H9 (cell line): ENCODE measurements at regions not wholly inside any gene's neighbourhood (a gene's known extent, or its start where the extent isn't known, plus 50 kb on each side); places are given as distances from the start of the nearest gene placed in this dataset.

Experiments
- DNase-seq: peaks from one replicate; pipeline ENCODE4 v3.0.0-alpha.2; 2017
- H2AFZ ChIP-seq: one replicate; pipeline ENCODE4 v1.6.1; 2013; ENCODE audit warnings: mild to moderate bottlenecking, low read length, control low read depth, moderate library complexity
- H2AK5ac ChIP-seq: 2 replicates; pipeline ENCODE4 v1.6.1; 2013; ENCODE audit warnings: low read length, control low read depth, mixed read lengths; ENCODE audit not compliant: insufficient read length
- H2BK120ac ChIP-seq: one replicate; pipeline ENCODE4 v1.6.1; 2013; ENCODE audit warnings: low read depth, mild to moderate bottlenecking, low read length, control low read depth, inconsistent platforms; ENCODE audit not compliant: poor library complexity, severe bottlenecking
- H2BK12ac ChIP-seq: 2 replicates; pipeline ENCODE4 v1.6.1; 2013; ENCODE audit warnings: low read length, control low read depth, mixed read lengths, low read depth; ENCODE audit not compliant: insufficient read length
- H2BK15ac ChIP-seq: 2 replicates; pipeline ENCODE4 v1.6.1; 2013; ENCODE audit warnings: low read depth, low read length, control low read depth
- H2BK20ac ChIP-seq: one replicate; pipeline ENCODE4 v1.6.1; 2013; ENCODE audit warnings: low read depth, mild to moderate bottlenecking, low read length, control low read depth, inconsistent platforms; ENCODE audit not compliant: poor library complexity, severe bottlenecking
- H2BK5ac ChIP-seq: 2 replicates; pipeline ENCODE4 v1.6.1; 2013; ENCODE audit warnings: low read length, control low read depth, mixed read lengths; ENCODE audit not compliant: insufficient read length
- H3K14ac ChIP-seq: 2 replicates; pipeline ENCODE4 v1.6.1; 2013; ENCODE audit warnings: low read length, control low read depth; ENCODE audit not compliant: insufficient read depth
- H3K18ac ChIP-seq: 2 replicates; pipeline ENCODE4 v1.6.1; 2013; ENCODE audit warnings: low read depth, mild to moderate bottlenecking, mixed read lengths, low read length, control low read depth; ENCODE audit not compliant: insufficient read length
- H3K23ac ChIP-seq: 2 replicates; pipeline ENCODE4 v1.6.1; 2013; ENCODE audit warnings: low read length, control low read depth, mixed read lengths, low read depth; ENCODE audit not compliant: insufficient read length
- H3K23me2 ChIP-seq: 2 replicates; pipeline ENCODE4 v1.6.1; 2013; ENCODE audit warnings: low read depth, mild to moderate bottlenecking, mixed read lengths, low read length, control low read depth; ENCODE audit not compliant: insufficient read length, poor library complexity, severe bottlenecking
- H3K27ac ChIP-seq: 2 replicates; pipeline ENCODE4 v1.5.1; 2013; ENCODE audit warnings: low read length, control low read depth, mixed read lengths, low read depth; ENCODE audit not compliant: insufficient read length
- H3K27me3 ChIP-seq: 2 replicates; pipeline ENCODE4 v1.6.1; 2013; ENCODE audit warnings: low read length, control low read depth, inconsistent platforms; ENCODE audit not compliant: insufficient read depth
- H3K4ac ChIP-seq: 2 replicates; pipeline ENCODE4 v1.6.1; 2013; ENCODE audit warnings: low read depth, mild to moderate bottlenecking, control low read depth, inconsistent platforms, low read length, moderate library complexity
- H3K4me1 ChIP-seq: 2 replicates; pipeline ENCODE4 v1.6.1; 2013; ENCODE audit warnings: low read length, control low read depth, inconsistent platforms; ENCODE audit not compliant: insufficient read depth
- H3K4me2 ChIP-seq: 2 replicates; pipeline ENCODE4 v1.6.1; 2013; ENCODE audit warnings: low read length, control low read depth, mixed read lengths; ENCODE audit not compliant: insufficient read length, insufficient read depth
- H3K56ac ChIP-seq: 2 replicates; pipeline ENCODE4 v1.6.1; 2013; ENCODE audit warnings: low read depth, mild to moderate bottlenecking, mixed read lengths, low read length, control low read depth; ENCODE audit not compliant: insufficient read length
- H3K79me1 ChIP-seq: 2 replicates; pipeline ENCODE4 v1.6.1; 2013; ENCODE audit warnings: low read depth, mild to moderate bottlenecking, moderate library complexity, low read length, control low read depth, inconsistent platforms; ENCODE audit not compliant: insufficient read depth, poor library complexity, severe bottlenecking
- H3K79me2 ChIP-seq: 2 replicates; pipeline ENCODE4 v1.6.1; 2013; ENCODE audit warnings: low read length, control low read depth, inconsistent platforms; ENCODE audit not compliant: insufficient read depth
- H3K9ac ChIP-seq: 2 replicates; pipeline ENCODE4 v1.6.1; 2013; ENCODE audit warnings: low read length, control low read depth, mixed read lengths; ENCODE audit not compliant: insufficient read length; ENCODE audit errors: extremely low read depth
- H3K9me3 ChIP-seq: one replicate; pipeline ENCODE4 v1.6.1; 2013; ENCODE audit warnings: low read depth, low read length, inconsistent platforms; ENCODE audit not compliant: control insufficient read depth
- H3T11ph ChIP-seq: one replicate; pipeline ENCODE4 v1.6.1; 2013; ENCODE audit warnings: mild to moderate bottlenecking, low read length, control low read depth, inconsistent platforms
- H4K20me1 ChIP-seq: one replicate; pipeline ENCODE4 v1.6.1; 2013; ENCODE audit not compliant: control insufficient read depth, insufficient read length, insufficient read depth
- H4K5ac ChIP-seq: 2 replicates; pipeline ENCODE4 v1.6.1; 2013; ENCODE audit warnings: low read depth, mild to moderate bottlenecking, mixed read lengths, low read length, control low read depth; ENCODE audit not compliant: insufficient read length
- H4K8ac ChIP-seq: replicated peaks from 2 replicates; pipeline ENCODE4 v1.6.1; 2013; ENCODE audit warnings: low read length, control low read depth, mixed read lengths, low read depth; ENCODE audit not compliant: insufficient read length
- H4K91ac ChIP-seq: 2 replicates; pipeline ENCODE4 v1.6.1; 2013; ENCODE audit warnings: low read depth, mild to moderate bottlenecking, moderate library complexity, mixed read lengths, low read length, control low read depth; ENCODE audit not compliant: insufficient read length
- H3K27ac Mint-ChIP-seq, 3 experiments: 2 replicates in 2 of 3; 3 replicates in 1 of 3; pipeline ENCODE4 v1.8.0; 2020 to 2021; ENCODE audit warnings: mixed read lengths in 3 of 3, mild to moderate bottlenecking in 1 of 3, moderate library complexity in 1 of 3
- H3K27me3 Mint-ChIP-seq: 2 replicates; pipeline ENCODE4 v1.8.0; 2021; ENCODE audit warnings: low read depth, mild to moderate bottlenecking, moderate library complexity, mixed read lengths
- H3K36me3 Mint-ChIP-seq, 3 experiments: 2 replicates in 2 of 3; 3 replicates in 1 of 3; pipeline ENCODE4 v1.8.0; 2020 to 2021; ENCODE audit warnings: low read depth in 3 of 3, mixed read lengths in 3 of 3; ENCODE audit not compliant: insufficient read depth in 1 of 3
- H3K4me1 Mint-ChIP-seq, 2 experiments: 2 replicates each; pipeline ENCODE4 v1.8.0; 2020; ENCODE audit warnings: mixed read lengths in 2 of 2
- H3K4me3 Mint-ChIP-seq, 2 experiments: 2 replicates in 1 of 2; 3 replicates in 1 of 2; pipeline ENCODE4 v1.8.0; 2020 to 2021; ENCODE audit warnings: mild to moderate bottlenecking in 2 of 2, mixed read lengths in 2 of 2, moderate library complexity in 1 of 2
- H3K9me3 Mint-ChIP-seq, 2 experiments: 2 replicates in 1 of 2; 3 replicates in 1 of 2; pipeline ENCODE4 v1.8.0; 2020; ENCODE audit warnings: mild to moderate bottlenecking in 2 of 2, mixed read lengths in 2 of 2, moderate library complexity in 1 of 2
- CTCF ChIP-seq: fragments of 200-600 bp; sonication (generic); conservative IDR thresholded peaks from 3 replicates; pipeline ENCODE4 v1.8.0; 2021; ENCODE audit warnings: antibody characterized with exemption, mild to moderate bottlenecking
- WGBS: extraction: QIAGEN DNeasy Blood & Tissue Kit; methylation state at CpG from one replicate; pipeline ENCODE4 v1.1.7; 2013; ENCODE audit warnings: missing lambda C conversion rate, low lambda C conversion rate, mixed read lengths; ENCODE audit not compliant: insufficient read length; ENCODE audit errors: extremely low coverage; 5-methylcytosine and 5-hydroxymethylcytosine counted together

GRCh38 chr10:18773180-18773579 lies 113.9 kb downstream of the ARL5B start:
- no peaks in the 10 kb centered on the region; a peak in 1 of 7 replicates for H3K36me3 Mint-ChIP-seq
- Histone ChIP-seq H2BK20ac (no peak overlapping the region), H3K14ac (no peak overlapping the region), H3K9ac (no peak overlapping the region), H4K91ac (no peak overlapping the region), H2BK15ac (no peak overlapping the region), H2BK12ac (no peak overlapping the region), H2AFZ (peak overlapping the region; percentile 40), H2AK5ac (no peak overlapping the region), H4K20me1 (no peaks in the 10 kb centered on the region), H3K23ac (no peak overlapping the region), H3K27ac (no peak overlapping the region), H3K4me1 (no peaks in the 10 kb centered on the region), H3K18ac (no peak overlapping the region), H3K79me2 (no peaks in the 10 kb centered on the region), H3K27me3 (no peaks in the 10 kb centered on the region), H3K9me3 (no peaks in the 10 kb centered on the region), H4K5ac (no peak overlapping the region), H4K8ac (no peak overlapping the region), H3K23me2 (no peaks in the 10 kb centered on the region), H3K4ac (no peak overlapping the region), H2BK120ac (no peak overlapping the region), H3K4me2 (no peak overlapping the region), H3T11ph (no peak overlapping the region), H3K79me1 (no peaks in the 10 kb centered on the region), H3K56ac (no peak overlapping the region), H2BK5ac (no peak overlapping the region)
- no peak overlapping the region; a peak in 1 of 7 replicates for H3K27ac Mint-ChIP-seq
- H3K27me3 Mint-ChIP-seq, result no peaks in the 10 kb centered on the region
- H3K4me3 Mint-ChIP-seq, result no peak overlapping the region
- TF ChIP-seq CTCF, result no peak
- peaks cover 0 to 3% of the 10 kb centered on the region in 2 experiments; a peak in 1 of 5 replicates for H3K9me3 Mint-ChIP-seq
- no peak for DNase-seq
- peaks cover 3% of the 10 kb centered on the region in 2 experiments; a peak in 3 of 4 replicates for H3K4me1 Mint-ChIP-seq
- no CpG with 5 or more reads among the region's 4 CpGs for WGBS
